LHCN-M2 (cell line): ENCODE measurements at regions not wholly inside any gene's neighbourhood (a gene's known extent, or its start where the extent isn't known, plus 50 kb on each side); places are given as distances from the start of the nearest gene placed in this dataset.

Experiments
- DNase-seq: peaks from one replicate; pipeline ENCODE4 v3.0.0-alpha.2; 2012; ENCODE audit warnings: low read depth

DNA sequence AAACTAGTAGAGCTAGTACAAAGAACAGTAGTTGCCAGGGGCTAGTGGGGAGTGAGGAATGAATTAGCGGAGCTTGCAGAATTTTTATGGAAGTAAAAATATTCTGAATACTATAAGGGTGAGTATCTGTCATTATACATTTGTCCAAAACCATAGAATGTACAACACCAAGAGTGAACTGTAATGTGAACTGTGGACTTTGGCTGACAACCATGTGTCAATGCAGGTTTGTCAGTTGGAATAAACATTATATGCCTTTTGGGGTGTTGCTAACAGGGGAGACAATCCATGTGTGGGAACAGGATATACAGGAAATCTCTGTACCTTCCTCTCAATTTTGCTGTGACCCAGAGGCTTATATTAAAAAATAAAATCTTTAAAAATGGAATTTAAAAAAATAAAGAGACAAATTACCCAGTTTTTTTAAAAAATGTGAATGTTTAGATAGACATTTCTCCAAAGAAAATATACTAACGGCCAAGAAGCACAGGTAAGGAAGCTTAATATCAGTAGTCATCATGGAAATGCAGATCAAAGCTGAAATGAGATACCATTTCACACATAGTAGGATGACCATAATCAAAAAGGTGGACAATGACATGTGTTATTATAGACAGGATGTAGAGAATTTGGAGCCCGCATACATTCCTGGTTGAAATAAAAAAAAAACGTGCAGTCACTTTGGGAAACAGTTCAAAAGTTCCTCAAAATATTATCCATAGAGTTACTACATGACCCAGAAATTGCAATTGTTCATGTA, 899.8 kb downstream of the RAB28 start:
- DNase-seq, result no peak

DNA sequence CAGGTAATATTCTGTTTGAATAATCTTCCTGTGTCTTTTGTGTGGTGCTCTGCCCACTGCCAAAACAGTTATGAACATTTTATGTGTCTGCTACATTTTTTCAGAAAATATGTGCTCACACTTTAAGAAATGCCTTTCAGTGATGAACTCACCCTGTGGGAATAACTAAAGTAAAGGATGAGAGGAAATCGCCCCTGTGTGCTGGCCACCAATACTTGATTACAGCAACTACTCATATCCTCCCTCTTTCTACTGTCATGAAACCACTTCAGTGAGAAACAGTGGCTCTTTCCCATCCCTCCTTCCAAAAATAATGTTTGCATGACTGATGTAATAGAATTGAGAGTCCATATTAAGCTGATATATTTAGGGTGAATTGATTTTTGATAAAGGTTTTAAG, 900.9 kb downstream of the RAB28 start:
- DNase-seq, result no peak

DNA sequence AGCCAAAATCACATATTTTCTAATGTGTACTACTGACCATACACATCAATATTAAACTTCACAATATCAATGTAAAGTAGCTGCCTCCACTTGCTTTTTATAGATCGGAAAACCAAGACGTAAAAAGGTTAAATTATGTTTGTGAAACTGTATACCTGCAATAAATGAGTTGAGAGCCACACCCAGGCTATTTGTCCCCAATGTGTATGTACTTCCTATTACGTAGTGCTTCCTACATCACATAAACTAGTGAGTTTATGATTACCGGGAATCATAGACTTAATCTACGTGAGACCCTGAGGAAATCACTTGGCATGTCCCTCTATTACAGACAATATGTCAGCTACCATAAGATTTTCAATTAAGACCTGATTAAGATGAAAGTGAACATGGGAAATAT, 903.4 kb downstream of the RAB28 start:
- no peak for DNase-seq

DNA sequence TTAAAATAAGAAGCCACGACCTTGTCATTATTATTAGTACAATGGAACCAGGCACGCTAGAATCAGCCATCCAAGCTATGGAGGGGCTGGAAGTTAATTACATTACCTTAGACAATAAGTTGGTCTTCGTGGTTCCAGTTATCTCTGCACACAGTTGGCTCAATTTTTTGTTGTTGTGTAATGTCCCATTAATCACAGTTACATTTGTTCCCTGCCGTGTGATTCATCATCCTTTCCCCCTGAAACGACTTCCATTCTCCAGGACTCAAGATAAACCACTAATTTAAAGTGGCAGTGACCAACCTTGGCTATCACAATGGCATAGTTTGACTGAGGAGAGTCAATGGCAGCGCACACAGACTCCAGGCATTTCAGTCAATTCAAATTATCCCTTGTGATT, 905.0 kb downstream of the RAB28 start:
- no peak for DNase-seq

DNA sequence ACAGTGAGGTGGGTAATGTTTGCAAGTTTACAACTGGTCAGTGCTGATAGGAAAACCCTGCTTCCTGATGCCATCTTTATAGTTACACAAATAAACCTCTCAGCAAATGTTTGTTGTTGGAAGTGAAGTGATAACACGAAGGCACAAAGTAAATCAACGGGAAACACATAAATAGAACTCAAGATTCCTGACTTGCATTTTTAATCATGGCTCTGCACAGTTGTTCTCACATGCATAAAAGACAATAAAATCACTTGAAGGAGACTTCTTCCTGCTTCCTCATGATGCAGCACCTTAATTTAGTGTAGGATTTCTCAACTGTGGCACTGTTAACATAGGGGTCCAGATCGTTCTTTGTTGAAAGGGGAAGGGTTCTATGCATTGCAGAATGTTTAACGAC, 907.7 kb downstream of the RAB28 start:
- no peak for DNase-seq

DNA sequence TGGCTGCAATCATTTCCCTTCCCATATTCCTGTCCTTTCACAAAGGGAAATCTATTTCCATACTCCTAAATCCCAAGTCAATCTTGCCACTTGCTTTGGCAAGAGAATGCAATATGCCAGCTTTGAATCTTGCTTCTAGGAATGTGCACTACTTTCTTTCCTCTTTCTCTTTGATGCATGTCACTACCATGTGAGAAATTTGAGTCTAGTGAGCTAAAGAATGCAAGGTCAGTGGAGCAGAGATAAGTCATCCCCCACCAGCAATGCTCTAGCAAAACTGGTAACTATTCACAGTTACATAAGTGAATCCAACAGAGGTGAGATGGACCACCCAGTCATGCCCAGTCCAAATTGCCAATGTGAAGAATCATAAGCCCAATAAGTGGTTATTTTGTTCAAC, 910.4 kb downstream of the RAB28 start:
- no peak for DNase-seq

DNA sequence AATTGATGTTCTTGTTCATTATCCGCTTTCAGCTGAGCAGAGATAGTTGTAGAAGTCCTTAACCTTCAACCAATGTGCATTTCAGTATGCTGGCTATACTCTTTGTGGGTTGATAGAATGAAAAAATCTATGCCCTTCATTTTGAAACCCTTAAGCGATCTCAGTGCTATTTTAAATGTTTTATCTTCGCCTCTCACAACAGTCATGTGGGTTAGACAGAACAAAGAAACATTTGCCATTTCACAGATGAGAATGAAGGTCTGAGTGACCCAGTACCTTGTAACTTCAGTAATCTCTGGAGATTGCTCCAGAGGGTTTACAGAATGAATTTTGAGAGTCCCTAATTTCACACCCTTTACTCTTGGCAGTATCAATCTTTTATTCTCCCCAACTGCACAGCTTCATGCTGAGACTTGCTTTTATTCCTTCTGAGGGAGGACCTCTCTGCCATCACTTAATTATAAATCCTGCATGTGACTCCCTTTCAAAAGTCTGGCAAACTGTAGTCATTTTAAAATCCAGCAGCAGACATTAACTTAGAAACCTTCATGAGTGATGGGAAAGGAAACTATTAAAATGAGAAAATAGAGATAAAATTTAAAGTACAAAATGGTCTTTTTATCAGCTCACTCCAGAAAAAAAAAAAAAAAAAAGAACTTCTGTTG, 921.5 kb downstream of the RAB28 start:
- no peak for DNase-seq

DNA sequence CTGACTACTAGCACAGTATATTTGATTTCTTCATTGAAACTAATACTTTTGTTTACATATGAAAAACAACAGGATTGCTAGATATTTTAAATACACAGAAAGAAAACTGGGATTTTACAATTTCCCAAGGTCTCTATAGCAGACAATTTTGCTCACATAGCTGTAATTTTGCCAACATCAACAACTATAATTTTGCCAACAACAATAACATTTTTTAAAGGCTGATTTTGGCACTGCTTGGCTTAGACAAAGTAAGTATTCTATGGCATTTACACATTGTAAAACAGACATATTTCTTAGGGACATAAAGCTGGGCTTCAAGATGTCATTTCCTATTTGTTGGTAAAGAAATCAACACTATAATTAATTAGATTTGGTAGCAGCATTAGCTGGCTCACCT, 922.1 kb downstream of the RAB28 start:
- DNase-seq, result no peak

DNA sequence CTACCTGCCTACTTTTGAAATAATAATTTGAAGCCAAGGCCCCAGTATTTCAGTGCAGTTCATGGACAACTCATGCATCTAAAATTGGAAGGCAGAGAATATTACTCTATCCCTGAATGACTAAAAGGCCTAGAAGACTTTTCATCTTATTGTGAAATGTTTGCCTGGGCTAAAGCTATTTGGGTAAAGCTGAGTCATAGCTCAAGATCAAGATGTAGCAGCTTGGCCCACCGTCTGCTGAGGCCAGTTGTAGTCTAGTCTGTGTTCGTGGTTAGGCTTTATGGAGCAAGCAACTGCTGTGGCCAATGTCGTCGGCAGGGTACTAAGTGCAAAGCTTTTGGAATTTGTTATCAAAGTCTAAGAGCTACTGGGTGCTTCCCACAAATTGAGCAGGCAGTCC, 929.1 kb downstream of the RAB28 start:
- no peak for DNase-seq

DNA sequence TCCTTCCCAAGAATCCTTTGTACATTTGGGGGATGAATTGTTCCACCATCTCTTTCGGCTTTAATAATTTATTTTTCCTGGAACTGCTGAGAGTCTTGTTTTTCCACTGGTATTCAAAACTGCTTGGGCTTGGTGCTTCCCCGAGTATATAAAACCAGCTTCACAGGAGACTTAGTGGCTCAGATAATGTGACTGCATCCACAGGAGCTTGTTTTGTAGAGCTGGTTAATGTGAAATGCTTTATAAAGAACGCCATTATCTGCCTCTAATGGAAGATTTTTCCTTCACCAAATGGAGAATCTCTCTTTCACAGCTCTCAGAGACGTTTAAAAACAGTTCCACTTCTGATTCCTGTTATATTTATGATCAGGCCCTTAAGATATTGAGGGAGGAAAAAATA, 935.5 kb downstream of the RAB28 start:
- DNase-seq, result no peak

DNA sequence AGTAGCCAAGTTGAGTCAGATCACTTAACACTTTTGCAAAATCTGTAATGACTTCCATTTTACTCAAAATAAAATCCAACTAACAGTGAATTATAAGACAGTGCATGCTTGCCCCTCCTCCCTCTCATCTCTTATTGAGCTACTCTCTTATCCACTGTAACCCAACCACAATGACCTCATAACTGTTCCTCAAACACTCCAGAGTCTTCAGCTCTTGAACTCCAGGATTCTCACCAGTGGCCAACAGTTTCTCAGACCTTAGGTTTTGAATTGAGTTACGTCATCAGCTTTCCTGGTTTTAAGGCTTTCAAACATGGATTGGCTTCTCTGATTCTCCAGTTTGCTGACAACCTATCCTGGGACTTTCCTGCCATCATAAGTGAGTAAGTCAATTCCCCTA, 938.3 kb downstream of the RAB28 start:
- DNase-seq, result no peak

DNA sequence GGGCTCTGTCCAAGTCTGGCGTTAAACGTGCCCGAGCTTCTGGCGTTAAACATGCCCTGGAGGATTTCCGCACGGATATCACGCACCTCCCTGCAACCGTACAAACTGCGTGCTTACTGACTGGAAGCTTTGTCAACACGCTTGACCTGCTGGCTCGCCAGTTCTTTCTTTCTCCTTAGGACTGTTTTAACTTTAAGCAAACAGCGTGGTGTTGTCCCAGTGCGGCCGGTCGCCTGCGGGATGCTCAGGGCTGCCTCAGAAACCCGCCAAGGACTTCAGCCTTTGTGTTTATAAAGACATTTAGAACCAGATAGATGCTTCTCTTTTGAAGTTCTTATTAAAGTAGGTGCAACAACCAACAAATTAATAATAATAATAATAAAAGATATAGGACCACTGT, 946.0 kb downstream of the RAB28 start:
- no peak for DNase-seq

DNA sequence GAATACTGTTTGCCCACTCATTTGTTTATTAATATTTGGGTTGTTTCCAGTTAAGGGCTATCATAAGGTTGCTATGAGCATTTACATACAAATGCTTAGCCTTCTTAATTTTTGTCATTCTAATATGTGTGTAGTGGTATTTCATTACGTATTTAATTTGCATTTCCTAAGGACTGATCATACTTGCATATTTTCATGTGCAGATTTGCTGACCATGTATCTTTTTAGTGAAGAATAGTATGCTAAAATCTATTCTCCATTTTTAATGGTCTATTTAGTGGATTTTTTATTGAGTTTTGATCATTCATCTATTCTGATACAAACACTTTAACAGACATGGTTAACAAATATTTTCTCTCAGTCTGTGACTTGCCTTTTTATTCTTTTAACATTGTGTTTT, 949.5 kb downstream of the RAB28 start:
- DNase-seq, result no peak

DNA sequence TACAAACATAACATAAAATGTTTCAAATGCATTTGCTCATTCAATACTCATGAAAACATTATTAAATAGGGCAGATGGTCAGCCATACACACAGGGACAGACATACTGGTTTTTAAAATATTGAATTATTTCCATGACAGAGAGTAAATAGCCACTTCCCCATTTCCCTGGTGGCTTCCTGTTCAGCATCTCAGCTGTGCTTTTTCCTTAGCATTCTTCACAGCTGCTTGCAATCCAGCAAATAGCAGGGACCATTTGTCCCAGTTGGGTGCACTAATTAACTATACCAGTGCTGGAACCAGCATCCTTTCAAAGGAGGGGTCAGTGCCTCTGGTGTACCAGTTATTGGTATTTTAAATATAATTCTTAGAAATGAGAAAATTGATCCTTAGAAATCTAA, 964.7 kb downstream of the RAB28 start:
- DNase-seq, result no peak

DNA sequence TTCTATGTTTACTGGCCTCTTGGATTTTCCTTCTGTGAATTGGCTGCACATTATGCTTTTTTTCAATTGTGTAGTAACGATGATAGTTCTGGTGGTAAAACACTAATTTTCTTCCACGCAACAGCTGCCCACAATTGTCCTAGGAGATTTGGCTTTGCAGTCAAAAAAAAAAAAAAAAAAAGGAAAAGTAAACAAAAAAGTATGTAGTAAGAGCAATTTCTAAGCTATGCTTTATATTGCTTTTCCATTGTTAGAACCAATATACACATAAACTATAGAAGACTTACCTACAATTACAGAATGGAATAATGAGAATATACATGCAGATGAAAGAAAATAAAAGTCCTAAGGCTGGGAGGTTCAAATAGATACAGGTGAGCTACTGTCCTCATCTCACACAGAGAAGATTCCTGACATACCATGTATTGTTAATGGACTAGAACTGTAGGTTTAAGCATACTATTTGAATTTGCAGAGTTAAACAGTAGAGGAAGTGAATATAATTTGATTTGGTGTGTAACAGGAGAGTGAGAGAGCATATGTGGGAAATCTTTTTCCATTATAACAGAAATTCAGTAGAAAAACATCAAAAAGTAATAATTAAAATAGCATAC, 976.2 kb downstream of the RAB28 start:
- DNase-seq, result no peak

DNA sequence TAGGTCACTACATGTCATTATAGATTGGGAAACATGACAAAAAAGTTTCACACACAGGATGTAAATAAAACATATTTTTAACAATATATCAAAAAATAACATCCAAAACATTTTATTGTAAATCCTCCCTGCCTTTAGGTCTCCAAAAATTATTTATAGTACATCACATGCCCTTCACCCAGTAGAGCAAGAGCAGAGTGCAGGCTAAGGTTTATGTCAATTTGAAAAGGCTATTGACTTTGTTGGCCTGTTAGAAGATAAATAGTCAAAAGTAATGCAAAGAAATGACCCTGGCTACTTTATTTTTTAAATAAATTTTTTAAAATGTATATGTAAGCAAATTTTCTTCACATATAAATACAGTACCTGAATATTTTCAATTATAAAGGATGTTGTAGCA, 983.7 kb downstream of the RAB28 start:
- no peak for DNase-seq

DNA sequence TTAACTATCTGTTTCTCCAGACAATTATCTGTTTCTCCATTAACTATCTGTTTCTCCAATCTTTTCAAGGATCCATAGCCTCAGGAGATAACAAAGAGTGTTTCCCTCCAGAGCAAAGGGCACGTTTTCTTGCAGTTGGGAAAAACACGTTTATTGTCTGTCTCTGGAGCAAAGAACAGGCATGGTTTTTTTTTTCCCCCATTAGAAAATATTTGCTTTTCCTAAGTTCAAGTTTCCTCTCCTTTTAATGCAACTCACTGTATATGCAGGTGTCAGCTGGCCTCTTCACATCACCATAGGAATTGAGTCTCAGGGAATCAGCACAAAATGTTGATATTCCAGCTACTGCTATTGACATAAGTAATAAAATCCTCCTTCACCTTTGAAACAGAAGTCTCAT, 984.4 kb downstream of the RAB28 start:
- DNase-seq, result no peak

DNA sequence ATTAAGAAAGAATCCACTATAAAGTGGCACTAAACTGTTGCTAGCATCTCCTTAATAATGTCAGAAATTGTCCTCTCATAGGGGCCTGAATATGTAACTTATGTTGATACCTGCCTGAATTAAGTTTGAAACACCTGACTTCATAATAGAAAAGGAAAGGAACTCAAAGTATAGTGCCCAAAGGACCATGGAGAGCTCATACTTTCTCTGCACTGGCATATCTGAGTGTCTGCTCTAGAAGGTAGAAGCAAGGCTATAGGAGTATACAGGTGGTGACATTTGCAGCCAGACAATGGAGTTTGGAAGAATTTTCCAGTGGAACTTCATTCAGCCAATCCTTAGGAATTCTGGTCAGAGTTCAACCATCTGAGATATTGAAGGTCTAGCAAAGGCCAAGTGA, 988.9 kb downstream of the RAB28 start:
- DNase-seq, result no peak

DNA sequence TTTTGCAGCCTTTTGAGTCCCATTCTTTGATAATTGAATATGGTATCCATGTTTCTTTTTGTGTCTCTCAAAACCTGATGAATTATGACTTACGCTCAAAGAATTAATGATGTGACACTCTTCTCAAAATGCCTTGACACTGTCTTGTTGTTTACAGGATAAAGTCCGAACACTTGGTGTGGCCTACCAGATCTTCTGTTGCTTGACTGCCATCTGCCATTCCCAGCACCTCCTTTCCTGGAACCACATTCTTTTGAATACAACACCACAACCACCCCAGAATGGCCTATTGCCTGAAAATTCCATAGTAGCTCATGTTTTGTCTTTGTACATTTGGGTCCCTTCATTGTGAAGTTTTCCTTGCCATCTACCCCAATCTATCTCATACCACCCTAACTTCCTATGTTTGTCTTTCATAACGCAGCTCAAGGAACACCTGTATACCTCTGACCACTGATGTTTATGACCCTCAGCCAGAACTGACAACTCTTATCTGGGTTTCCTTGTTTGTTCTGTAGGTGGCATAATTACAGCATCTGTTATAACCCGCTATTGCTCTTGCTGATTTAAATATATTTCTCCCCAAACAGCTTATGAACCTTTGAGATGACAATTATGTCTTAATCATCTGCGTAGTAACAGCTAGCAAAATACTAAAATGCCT, 991.3 kb downstream of the RAB28 start:
- no peak for DNase-seq

DNA sequence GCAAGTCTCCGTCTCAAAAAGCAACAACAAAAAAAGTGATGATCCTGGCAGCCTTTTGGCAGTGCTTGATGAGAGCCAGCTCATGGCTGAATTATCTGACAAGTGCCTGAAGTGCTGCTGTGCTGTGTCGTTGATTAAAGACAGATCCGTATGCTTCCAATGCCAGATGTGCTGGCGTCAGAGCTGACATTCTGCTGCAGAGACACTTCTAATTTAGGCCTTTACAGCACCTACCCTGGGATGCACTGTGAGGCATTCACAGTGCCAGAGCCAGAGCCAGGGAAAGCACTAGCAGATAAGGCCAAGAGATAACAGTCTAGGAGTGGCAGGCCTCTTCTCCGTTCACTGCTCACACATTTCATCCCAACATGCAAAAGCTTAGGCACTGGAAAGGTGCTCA, 995.5 kb downstream of the RAB28 start:
- DNase-seq, result no peak

DNA sequence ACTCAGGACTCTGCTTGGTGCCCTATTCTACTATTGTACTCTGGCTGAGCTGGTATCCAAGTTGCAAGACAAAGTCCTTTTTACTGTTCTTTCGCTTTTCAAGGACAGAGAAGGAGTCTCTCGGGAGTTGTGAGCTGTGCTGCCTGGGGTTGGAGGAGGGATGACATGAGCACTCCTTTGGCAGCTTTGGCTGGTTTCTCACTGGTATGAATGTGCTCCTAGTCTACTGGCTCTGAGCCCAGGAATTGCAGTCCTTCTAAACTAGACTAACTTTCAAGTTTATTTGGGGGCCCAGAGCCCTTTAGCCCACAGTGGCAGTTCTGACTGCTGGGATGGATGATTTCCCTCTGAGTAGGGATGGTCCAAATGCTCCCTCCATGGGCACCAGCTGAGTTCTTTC, 997.1 kb downstream of the RAB28 start:
- no peak for DNase-seq

DNA sequence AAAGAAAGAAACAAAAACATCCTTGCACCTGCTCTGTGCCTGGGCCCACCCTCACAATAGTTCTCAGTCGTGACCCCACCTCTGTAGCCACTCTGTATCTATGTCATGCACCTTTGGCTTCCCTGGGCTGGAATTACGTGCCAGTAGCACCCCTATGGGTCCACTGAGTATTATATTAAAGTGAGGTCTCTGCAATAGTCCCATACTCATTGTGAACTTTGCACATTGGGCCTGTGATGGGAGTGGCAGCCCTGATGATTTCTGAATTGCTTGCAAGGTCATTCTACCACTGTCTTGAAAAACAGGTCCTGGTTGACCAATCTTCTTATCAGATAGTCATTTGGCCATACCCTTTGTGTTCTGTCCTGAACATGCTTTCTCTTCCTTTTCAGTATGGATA, 1012.1 kb downstream of the RAB28 start:
- no peak for DNase-seq

DNA sequence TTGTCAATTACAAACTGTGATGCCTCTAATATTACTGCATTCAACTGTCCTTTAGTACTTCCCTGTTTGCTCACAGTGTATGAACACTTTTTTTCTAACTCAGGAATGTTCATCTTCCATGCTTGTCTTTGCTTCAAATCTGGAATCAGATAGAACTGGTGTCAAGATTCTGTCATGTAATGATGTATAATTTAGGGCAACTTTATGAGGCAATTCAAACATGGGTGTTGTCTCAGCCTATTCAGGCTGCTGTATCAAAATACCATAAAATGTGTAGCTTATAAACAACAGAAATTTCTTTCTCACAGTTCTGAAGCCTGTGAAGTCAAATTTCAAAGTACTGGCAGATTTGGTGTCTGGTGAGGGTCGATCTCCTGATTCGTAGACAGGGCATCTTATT, 1012.9 kb downstream of the RAB28 start:
- DNase-seq, result no peak
